Neural cell (in vitro differentiated cells): ENCODE measurements at regions not wholly inside any gene's neighbourhood (a gene's known extent, or its start where the extent isn't known, plus 50 kb on each side); places are given as distances from the start of the nearest gene placed in this dataset.

Experiments
- CTCF ChIP-seq: fragments of 450-650 bp; IDR thresholded peaks from 2 replicates; pipeline ENCODE4 v1.5.1; 2014; ENCODE audit warnings: antibody characterized with exemption, mild to moderate bottlenecking, moderate library complexity; ENCODE audit not compliant: poor library complexity, severe bottlenecking
- EZH2 ChIP-seq: fragments of 200-600, 300-800 bp; shearing (Covaris generic), sonication (generic); IDR thresholded peaks from 2 replicates; pipeline ENCODE4 v1.6.1; 2014; ENCODE audit warnings: antibody characterized with exemption, low read length, borderline replicate concordance, mild to moderate bottlenecking; ENCODE audit not compliant: insufficient read depth, poor library complexity, severe bottlenecking
- MXI1 ChIP-seq: fragments of 450-650 bp; conservative IDR thresholded peaks from 2 replicates; pipeline ENCODE4 v1.6.1; 2014; ENCODE audit warnings: antibody characterized with exemption, mild to moderate bottlenecking; ENCODE audit not compliant: poor library complexity, severe bottlenecking
- POLR2AphosphoS5 ChIP-seq: IDR thresholded peaks from 2 replicates; pipeline ENCODE4 v1.6.1; 2012
- RAD21 ChIP-seq: fragments of 450-650 bp; conservative IDR thresholded peaks from 2 replicates; pipeline ENCODE4 v1.6.1; 2014; ENCODE audit warnings: antibody characterized with exemption, mild to moderate bottlenecking, moderate library complexity
- TAF1 ChIP-seq: IDR thresholded peaks from 2 replicates; pipeline ENCODE4 v1.6.1; 2012; ENCODE audit warnings: low read depth
- TF ChIP-seq, protein P1 (sequence below): IDR thresholded peaks from 2 replicates; pipeline ENCODE4 v1.6.1; 2012; ENCODE audit warnings: borderline replicate concordance

DNA sequence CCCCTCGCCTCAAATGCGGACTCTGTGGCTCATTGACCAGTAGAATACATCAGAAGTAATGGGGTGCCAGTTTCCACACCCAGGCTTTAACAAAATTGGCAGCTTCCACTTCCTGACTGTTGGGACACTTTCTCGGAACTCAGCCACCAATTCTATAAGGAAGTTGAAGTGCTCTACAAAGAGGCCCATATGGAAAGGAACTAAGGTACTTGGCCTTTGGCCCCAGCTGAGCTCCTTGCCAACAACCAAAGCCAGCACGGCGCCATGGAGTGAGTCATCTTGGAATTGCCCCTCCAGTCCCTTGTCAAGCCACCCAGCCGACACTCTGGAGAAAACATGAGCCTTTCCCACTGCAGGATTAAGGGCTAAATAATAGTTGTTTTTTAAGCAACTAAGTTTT is 262.2 kb upstream of the INTU start:
- TF ChIP-seq CTCF: no peak
- no peak for TF ChIP-seq TAF1
- no peak for TF ChIP-seq MXI1
- TF ChIP-seq POLR2AphosphoS5: no peak
- TF ChIP-seq RAD21: no peak
- TF ChIP-seq, protein P1, sequence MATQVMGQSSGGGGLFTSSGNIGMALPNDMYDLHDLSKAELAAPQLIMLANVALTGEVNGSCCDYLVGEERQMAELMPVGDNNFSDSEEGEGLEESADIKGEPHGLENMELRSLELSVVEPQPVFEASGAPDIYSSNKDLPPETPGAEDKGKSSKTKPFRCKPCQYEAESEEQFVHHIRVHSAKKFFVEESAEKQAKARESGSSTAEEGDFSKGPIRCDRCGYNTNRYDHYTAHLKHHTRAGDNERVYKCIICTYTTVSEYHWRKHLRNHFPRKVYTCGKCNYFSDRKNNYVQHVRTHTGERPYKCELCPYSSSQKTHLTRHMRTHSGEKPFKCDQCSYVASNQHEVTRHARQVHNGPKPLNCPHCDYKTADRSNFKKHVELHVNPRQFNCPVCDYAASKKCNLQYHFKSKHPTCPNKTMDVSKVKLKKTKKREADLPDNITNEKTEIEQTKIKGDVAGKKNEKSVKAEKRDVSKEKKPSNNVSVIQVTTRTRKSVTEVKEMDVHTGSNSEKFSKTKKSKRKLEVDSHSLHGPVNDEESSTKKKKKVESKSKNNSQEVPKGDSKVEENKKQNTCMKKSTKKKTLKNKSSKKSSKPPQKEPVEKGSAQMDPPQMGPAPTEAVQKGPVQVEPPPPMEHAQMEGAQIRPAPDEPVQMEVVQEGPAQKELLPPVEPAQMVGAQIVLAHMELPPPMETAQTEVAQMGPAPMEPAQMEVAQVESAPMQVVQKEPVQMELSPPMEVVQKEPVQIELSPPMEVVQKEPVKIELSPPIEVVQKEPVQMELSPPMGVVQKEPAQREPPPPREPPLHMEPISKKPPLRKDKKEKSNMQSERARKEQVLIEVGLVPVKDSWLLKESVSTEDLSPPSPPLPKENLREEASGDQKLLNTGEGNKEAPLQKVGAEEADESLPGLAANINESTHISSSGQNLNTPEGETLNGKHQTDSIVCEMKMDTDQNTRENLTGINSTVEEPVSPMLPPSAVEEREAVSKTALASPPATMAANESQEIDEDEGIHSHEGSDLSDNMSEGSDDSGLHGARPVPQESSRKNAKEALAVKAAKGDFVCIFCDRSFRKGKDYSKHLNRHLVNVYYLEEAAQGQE: no peak
- no peak for TF ChIP-seq EZH2
